ENCODE measurements at regions not wholly inside any gene's neighbourhood (a gene's known extent, or its start where the extent isn't known, plus 50 kb on each side); places are given as distances from the start of the nearest gene placed in this dataset.
A peak's percentile ranks its signal among the peaks of the same experiment; 100 is the strongest.

DNA sequence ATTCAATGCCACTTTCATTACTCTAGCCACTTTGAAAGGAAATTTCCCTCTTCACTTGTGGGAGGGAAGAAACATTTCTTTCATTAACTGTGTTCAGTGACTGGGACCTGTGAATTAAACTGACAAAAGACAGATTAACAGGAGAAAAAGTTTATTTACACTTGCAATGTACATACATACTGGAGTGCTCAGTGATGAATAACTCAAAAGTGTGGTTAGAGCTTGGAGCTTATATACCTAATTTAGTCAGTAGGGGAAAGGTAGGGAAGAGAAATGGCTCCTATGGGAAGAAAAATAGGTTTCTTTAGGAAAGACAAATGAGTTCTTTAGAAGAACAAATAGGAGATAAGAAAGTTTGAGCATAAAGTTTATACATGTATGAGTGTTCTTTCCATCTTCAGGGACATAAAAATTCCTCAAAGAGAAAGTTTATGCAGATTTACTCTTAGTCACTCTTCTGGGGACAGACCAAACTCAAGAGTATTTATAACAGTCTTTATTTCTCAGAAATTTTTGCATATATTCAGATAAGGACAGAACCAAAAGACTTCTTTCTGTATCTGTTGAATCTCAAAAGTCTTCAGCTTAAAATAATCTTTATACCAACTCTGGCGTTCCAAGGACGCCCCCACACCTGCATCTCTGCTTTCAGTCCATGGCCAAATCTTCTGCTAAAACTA, 120.0 kb upstream of the RAI14 start:
- Mint-ChIP-seq H3K27me3 (ENCODE audit: low read depth) (peaks cover 24% of the 10 kb centered on the region), H3K27ac (no peak overlapping the region), H3K4me1 (ENCODE audit: low read depth) (peaks cover 41% of the 10 kb centered on the region), H3K4me3 (peak overlapping the region; percentile 9 to 12), H3K9me3 (no peaks in the 10 kb centered on the region), H3K36me3 (ENCODE audit: insufficient read depth in 2 of 2) (no peaks in the 10 kb centered on the region)
- DNase-seq (no peak), ATAC-seq (replicated peaks in 1 of 2) (peak; percentile 50 to 61)

DNA sequence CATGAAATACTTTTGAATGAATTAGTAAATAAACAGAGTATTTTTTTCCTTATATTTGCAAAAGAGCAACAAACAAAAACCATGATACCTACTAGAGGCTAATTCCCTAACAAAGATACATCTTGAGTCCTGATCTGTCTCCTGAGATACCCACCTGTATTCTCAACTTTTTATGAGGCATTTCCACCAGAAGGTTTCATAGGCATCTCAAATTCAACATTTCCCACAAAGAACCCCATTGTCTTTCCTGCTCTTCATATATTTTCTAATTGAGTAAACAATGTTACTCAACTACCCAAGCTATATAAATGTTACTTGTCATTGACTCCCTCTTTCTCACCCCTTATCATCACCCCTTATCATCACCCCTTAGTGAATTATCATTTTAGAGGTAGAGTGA, 119.4 kb upstream of the RAI14 start:
- no peak overlapping the region for H3K4me3 Mint-ChIP-seq
- DNase-seq (no peak), ATAC-seq (replicated peaks in 1 of 2) (no peak)
- no peaks in the 10 kb centered on the region for H3K9me3 Mint-ChIP-seq
- H3K36me3 Mint-ChIP-seq (ENCODE audit: insufficient read depth in 2 of 2) = no peaks in the 10 kb centered on the region
- H3K27me3 Mint-ChIP-seq (ENCODE audit: low read depth) = peaks cover 30% of the 10 kb centered on the region
- H3K4me1 Mint-ChIP-seq (ENCODE audit: low read depth) = peaks cover 41% of the 10 kb centered on the region
- no peak overlapping the region for H3K27ac Mint-ChIP-seq

DNA sequence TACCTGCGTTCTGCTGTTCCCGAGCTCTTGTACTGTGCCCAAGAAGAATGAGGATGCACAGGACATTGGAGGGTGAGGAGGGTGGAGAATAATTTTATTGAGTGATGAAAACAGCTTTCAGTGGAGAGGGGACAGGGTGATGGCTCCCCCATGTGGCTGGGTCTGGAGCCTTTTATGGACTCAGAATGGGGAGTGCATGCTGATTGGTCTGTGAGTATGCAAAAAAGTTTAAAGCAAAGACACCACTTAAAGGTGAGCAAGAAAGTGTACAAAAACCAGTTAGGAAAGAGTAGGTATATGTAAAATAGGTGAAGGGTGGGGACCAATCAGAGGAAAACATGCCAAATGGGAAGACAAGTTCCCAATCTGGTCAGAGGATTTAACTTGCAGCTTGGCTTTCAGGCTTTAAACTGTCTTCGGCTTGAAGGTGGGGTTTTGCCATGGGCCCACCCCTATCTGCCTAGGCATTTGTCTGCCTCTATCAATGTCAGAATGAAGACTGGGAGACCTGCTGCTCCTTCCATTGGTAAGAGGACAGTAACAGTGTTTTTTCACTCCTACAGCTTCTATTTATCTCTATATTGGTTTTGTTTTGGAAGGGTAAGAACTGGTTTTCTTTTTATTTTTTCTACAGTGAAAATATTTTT, 118.0 kb upstream of the RAI14 start:
- H3K4me3 Mint-ChIP-seq = no peak overlapping the region
- DNase-seq (peak; percentile 31 to 49), ATAC-seq (replicated peaks in 1 of 2) (peak in 1 of 2 donors; percentile 35)
- H3K4me1 Mint-ChIP-seq (ENCODE audit: low read depth) = peaks cover 43% of the 10 kb centered on the region
- no peak overlapping the region for H3K27ac Mint-ChIP-seq
- peaks cover 33% of the 10 kb centered on the region for H3K27me3 Mint-ChIP-seq (ENCODE audit: low read depth)
- H3K36me3 Mint-ChIP-seq (ENCODE audit: insufficient read depth in 2 of 2) = no peaks in the 10 kb centered on the region
- no peaks in the 10 kb centered on the region for H3K9me3 Mint-ChIP-seq

DNA sequence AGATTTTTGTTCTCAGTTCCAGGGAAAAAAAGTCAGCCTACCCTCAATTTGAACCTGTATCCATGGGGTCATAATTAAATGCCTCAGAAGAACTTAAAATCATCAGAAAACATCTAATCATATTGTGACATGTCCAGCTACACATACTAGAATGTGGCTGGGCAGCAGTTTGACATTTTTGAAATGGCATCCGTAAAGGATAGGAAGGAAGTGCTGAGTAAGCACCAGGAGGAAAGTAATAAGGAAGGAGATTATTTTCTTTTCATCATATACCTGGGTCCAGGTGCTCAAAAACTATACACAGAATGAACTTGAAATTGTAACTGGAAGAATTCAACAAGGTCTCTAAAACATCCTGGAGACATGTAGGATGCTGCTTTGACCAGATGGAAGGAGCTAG, 116.9 kb upstream of the RAI14 start:
- Mint-ChIP-seq H3K9me3 (peaks cover 2% of the 10 kb centered on the region in 2 donors), H3K27me3 (ENCODE audit: low read depth) (peaks cover 44% of the 10 kb centered on the region), H3K4me3 (no peak overlapping the region)

DNA sequence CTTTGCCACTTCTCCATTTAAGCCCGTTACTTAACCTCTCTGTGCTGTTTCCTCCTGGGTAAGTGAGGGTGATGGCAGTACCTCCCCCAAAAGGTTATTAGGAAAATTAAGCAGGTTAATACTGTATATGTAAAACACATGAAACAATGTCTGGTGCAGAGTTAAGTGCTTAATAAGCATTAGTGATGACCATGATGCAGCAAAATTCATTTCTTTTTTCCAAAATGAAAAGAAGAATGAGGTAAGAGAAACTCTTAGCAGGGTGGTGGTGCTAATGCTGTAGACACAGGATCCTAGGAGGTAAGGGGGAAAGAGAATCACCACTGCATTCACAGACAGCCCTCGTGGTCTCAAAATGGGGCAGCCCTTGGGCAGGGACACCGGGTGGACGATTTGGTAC, 115.1 kb upstream of the RAI14 start:
- peaks cover 2 to 6% of the 10 kb centered on the region in 2 donors for H3K36me3 Mint-ChIP-seq (ENCODE audit: insufficient read depth in 2 of 2)
- peaks cover 4 to 6% of the 10 kb centered on the region in 2 donors for H3K9me3 Mint-ChIP-seq
- no peak overlapping the region for H3K27ac Mint-ChIP-seq
- DNase-seq (no peak), ATAC-seq (replicated peaks in 1 of 2) (no peak)
- H3K4me1 Mint-ChIP-seq (ENCODE audit: low read depth) = peaks cover 23% of the 10 kb centered on the region
- no peak overlapping the region for H3K4me3 Mint-ChIP-seq
- peaks cover 48% of the 10 kb centered on the region for H3K27me3 Mint-ChIP-seq (ENCODE audit: low read depth)

More for the DNA sequence above, 116.9 kb upstream of the RAI14 start:
- H3K4me1 Mint-ChIP-seq (ENCODE audit: low read depth) = peaks cover 39% of the 10 kb centered on the region
- ATAC-seq (replicated peaks in 1 of 2) (no peak), DNase-seq (no peak)
- no peak overlapping the region for H3K27ac Mint-ChIP-seq
- peaks cover 2 to 3% of the 10 kb centered on the region in 2 donors for H3K36me3 Mint-ChIP-seq (ENCODE audit: insufficient read depth in 2 of 2)

DNA sequence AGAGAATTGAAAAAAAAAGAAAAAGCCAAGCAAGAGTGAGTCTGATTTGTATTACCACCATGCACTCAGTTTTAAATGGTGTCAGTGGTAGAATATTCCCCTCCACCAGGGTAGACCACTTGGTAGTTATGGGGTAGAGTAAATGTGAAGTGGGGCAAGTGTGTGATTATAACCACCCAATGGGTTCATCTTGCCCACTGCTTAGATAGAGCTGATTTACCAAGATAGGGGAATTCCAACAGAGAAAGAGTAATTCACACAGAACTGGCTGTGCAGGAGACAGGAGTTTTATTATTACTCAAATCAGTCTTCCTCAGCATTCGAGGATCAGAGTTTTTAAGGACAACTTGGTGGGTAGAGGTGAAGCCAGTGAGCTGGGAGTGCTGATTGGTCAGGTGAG, 113.3 kb upstream of the RAI14 start:
- H3K4me1 Mint-ChIP-seq (ENCODE audit: low read depth) = peaks cover 12% of the 10 kb centered on the region
- no peak overlapping the region for H3K4me3 Mint-ChIP-seq
- DNase-seq (no peak), ATAC-seq (replicated peaks in 1 of 2) (peak in 1 of 2 donors; percentile 31)
- H3K27ac Mint-ChIP-seq = no peak overlapping the region
- H3K27me3 Mint-ChIP-seq (ENCODE audit: low read depth) = peaks cover 50% of the 10 kb centered on the region
- H3K9me3 Mint-ChIP-seq = peaks cover 6 to 10% of the 10 kb centered on the region in 2 donors
- peaks cover 2 to 8% of the 10 kb centered on the region in 2 donors for H3K36me3 Mint-ChIP-seq (ENCODE audit: insufficient read depth in 2 of 2)

DNA sequence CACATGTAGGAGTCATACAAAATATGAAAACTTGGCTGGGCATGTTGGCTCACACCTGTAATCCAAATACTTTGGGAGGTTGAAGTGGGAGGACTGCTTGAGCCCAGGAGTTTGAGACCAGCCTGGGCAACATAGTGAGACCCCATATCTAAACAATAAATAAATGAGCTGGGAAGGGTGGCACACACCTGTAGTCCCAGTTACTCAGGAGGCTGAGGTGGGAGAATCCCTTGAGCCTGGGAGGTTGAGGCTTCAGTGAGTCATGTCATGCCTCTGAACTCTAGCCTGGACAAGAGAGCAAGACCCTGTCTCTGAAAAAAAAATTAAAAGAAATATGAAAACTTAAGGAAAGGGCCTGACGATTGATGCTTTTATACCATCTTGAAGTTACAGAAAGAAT, 112.4 kb upstream of the RAI14 start:
- peaks cover 12% of the 10 kb centered on the region for H3K4me1 Mint-ChIP-seq (ENCODE audit: low read depth)
- H3K36me3 Mint-ChIP-seq (ENCODE audit: insufficient read depth in 2 of 2) = peaks cover 2 to 8% of the 10 kb centered on the region in 2 donors
- H3K27me3 Mint-ChIP-seq (ENCODE audit: low read depth) = peaks cover 48% of the 10 kb centered on the region
- no peak overlapping the region for H3K4me3 Mint-ChIP-seq
- ATAC-seq (replicated peaks in 1 of 2) = no peak
- peaks cover 6 to 10% of the 10 kb centered on the region in 2 donors for H3K9me3 Mint-ChIP-seq
- no peak for DNase-seq
- H3K27ac Mint-ChIP-seq = no peak overlapping the region

DNA sequence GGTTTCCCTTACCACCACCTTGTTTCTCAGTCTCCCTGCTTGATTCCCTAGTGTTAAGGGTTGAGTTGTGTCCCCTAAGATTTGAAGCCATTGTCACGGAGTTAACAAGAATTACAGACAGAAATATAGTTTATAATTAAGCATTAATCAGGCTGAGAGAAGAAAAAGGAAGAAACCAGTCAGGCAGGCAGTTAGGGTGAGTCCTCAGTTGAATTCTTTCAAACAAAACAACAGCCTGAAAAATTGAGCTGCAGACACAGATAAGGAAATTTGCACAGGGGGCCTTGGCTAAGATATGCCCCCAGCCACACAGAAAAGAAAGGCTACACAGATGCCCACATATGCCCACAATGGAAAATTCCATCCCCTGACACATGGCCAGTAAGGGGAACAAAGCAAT, 111.7 kb upstream of the RAI14 start:
- peaks cover 12% of the 10 kb centered on the region for H3K4me1 Mint-ChIP-seq (ENCODE audit: low read depth)

DNA sequence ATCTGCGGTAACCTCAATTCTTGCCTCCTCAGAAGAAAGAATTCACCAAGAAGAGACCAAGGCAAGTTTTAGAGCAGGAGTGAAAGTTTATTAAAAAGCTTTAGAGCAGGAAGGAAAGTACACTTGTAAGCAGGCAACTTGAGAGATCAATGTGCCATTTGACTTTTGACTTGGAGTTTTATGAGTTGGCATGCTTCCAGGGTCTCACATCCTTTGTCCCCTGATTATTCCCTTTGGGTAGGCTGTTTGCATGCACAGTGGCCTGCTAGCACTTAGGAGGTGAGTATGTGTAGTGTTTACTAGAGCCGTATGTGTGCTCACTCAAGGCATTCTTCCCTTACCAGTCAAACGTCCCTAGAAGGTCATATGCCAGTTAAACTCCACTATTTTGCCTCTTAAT, 111.0 kb upstream of the RAI14 start:
- H3K27me3 Mint-ChIP-seq (ENCODE audit: low read depth) = peaks cover 40% of the 10 kb centered on the region
- peaks cover 12% of the 10 kb centered on the region for H3K4me1 Mint-ChIP-seq (ENCODE audit: low read depth)
- H3K36me3 Mint-ChIP-seq (ENCODE audit: insufficient read depth in 2 of 2) = peaks cover 2 to 8% of the 10 kb centered on the region in 2 donors
- H3K9me3 Mint-ChIP-seq = peaks cover 6 to 10% of the 10 kb centered on the region in 2 donors
- no peak overlapping the region for H3K4me3 Mint-ChIP-seq
- H3K27ac Mint-ChIP-seq = no peak overlapping the region
- no peak for DNase-seq
- ATAC-seq (replicated peaks in 1 of 2) = no peak

More for the DNA sequence above, 111.7 kb upstream of the RAI14 start:
- peaks cover 46% of the 10 kb centered on the region for H3K27me3 Mint-ChIP-seq (ENCODE audit: low read depth)
- H3K9me3 Mint-ChIP-seq = peaks cover 6 to 10% of the 10 kb centered on the region in 2 donors
- no peak overlapping the region for H3K4me3 Mint-ChIP-seq
- ATAC-seq (replicated peaks in 1 of 2) (no peak), DNase-seq (no peak)
- H3K36me3 Mint-ChIP-seq (ENCODE audit: insufficient read depth in 2 of 2) = peaks cover 2 to 8% of the 10 kb centered on the region in 2 donors
- no peak overlapping the region for H3K27ac Mint-ChIP-seq

DNA sequence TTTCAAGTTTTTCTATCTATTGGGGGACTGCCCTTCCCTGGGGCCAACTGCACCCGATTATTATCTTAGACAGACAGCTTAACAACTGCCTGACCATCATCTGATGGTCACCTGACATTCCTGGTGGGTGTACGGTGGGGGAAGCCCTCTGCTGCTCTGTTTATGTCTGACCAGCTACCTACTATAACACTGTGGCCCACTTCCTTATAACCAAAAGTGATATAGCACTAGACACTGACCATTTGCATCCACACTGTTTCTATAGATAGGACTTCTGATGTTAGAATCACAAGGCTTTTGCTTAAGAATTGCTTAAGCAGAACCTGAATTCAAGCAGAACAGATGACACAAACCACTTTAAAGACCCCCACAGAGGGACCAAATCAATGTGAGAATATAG, 110.5 kb upstream of the RAI14 start:
- no peak overlapping the region for H3K27ac Mint-ChIP-seq
- H3K36me3 Mint-ChIP-seq (ENCODE audit: insufficient read depth in 2 of 2) = peaks cover 2 to 8% of the 10 kb centered on the region in 2 donors
- H3K4me3 Mint-ChIP-seq = no peak overlapping the region
- DNase-seq (no peak), ATAC-seq (replicated peaks in 1 of 2) (no peak)
- H3K9me3 Mint-ChIP-seq = peaks cover 6 to 10% of the 10 kb centered on the region in 2 donors
- peaks cover 12% of the 10 kb centered on the region for H3K4me1 Mint-ChIP-seq (ENCODE audit: low read depth)
- H3K27me3 Mint-ChIP-seq (ENCODE audit: low read depth) = peaks cover 39% of the 10 kb centered on the region

DNA sequence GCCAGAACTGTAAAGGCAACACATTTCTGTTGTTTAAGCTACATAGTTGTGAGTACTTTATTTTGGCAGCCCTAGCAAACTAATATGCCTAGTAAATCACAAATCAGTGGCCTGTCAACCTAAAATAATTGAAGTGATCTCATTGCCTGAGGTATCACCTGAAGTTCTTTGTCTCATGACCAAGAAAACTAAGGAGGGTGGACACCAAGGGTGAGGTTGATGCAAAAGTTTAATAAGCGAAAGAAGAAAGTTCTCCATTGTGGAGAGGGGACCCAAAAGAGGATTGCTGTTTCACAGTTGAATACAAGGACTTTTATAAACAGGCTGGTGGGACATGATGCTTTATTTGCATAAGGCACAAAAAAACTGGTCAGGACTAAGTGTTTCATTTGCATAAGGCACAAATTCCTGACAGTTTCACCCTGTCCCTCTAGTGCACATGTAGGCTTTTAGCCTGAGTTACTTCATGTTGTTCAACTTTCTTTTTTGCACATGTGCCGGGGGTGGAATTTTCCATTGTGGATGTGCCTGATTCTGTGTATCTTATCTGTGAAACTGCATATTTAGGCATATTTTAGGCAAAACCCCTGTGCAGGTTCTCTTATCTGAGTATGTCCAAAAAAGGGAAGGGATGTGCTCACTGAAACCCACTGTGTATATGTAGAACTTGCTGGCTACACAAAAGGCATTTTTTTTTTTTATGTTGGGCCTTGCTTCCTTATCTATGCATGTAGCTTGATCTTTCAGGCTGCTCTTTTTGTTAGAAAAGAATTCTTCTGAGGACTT, 108.6 kb upstream of the RAI14 start:
- H3K4me1 Mint-ChIP-seq (ENCODE audit: low read depth) = peaks cover 10% of the 10 kb centered on the region
- peaks cover 6 to 10% of the 10 kb centered on the region in 2 donors for H3K9me3 Mint-ChIP-seq
- peaks cover 2 to 8% of the 10 kb centered on the region in 2 donors for H3K36me3 Mint-ChIP-seq (ENCODE audit: insufficient read depth in 2 of 2)

DNA sequence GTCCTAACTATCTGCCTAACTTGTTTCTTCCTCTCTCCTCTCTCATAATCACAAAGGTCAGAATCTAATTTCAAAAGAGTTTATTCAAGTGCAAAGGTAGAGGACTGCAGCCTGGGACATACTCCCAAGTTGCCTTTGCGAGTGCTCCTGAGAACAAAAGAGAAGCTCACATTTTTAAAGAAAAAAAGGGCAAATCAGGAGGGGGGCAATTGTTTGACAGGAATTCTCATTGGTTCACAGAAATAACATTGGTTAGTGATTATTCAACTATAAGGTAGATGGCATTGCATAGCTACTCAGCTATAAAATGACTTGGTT, 108.1 kb upstream of the RAI14 start:
- no peak overlapping the region for H3K4me3 Mint-ChIP-seq
- no peak overlapping the region for H3K27ac Mint-ChIP-seq
- DNase-seq (no peak), ATAC-seq (replicated peaks in 1 of 2) (no peak)
- peaks cover 26% of the 10 kb centered on the region for H3K27me3 Mint-ChIP-seq (ENCODE audit: low read depth)
- peaks cover 2 to 8% of the 10 kb centered on the region in 2 donors for H3K36me3 Mint-ChIP-seq (ENCODE audit: insufficient read depth in 2 of 2)
- H3K4me1 Mint-ChIP-seq (ENCODE audit: low read depth) = peaks cover 4% of the 10 kb centered on the region
- H3K9me3 Mint-ChIP-seq = peaks cover 6 to 10% of the 10 kb centered on the region in 2 donors

More for the DNA sequence above, 108.6 kb upstream of the RAI14 start:
- H3K27ac Mint-ChIP-seq = no peak overlapping the region
- H3K27me3 Mint-ChIP-seq (ENCODE audit: low read depth) = peaks cover 26% of the 10 kb centered on the region
- no peak overlapping the region for H3K4me3 Mint-ChIP-seq
- DNase-seq (no peak), ATAC-seq (replicated peaks in 1 of 2) (no peak)

DNA sequence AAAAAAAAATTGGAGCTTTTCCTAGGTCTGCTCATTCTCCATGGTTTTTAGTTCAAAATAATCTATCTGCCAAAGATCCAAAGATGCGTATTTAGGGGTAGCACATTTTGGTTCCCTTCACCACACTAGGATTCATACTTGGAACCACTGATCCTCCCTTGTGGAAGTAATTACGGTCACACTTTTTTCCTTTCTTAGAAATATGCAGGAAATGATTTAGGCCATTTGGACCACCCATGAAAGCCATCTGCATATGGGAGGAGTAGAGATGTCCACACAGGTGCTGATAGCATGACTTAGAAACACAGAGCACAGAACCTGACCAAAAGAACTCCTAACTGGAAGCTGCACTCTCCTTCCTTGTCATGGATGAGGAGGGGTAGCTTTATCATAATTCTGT, 105.9 kb upstream of the RAI14 start:
- Mint-ChIP-seq H3K4me3 (no peak overlapping the region), H3K4me1 (ENCODE audit: low read depth) (no peaks in the 10 kb centered on the region), H3K36me3 (ENCODE audit: insufficient read depth in 2 of 2) (peaks cover 0 to 2% of the 10 kb centered on the region in 2 donors), H3K27me3 (ENCODE audit: low read depth) (peaks cover 13% of the 10 kb centered on the region), H3K27ac (no peak overlapping the region), H3K9me3 (peaks cover 4 to 6% of the 10 kb centered on the region in 2 donors)
- DNase-seq (no peak), ATAC-seq (replicated peaks in 1 of 2) (no peak)
